ENCODE measurements at regions not wholly inside any gene's neighbourhood (a gene's known extent, or its start where the extent isn't known, plus 50 kb on each side); places are given as distances from the start of the nearest gene placed in this dataset.

- DNase-seq, result no peak
These were observed 175.8 kb downstream of the QDPR start for GRCh38 chr4:17336069-17336468.

- no peak for DNase-seq
These were observed 176.5 kb downstream of the QDPR start for GRCh38 chr4:17335371-17335770.

GRCh38 chr4:17332478-17332877, 179.4 kb downstream of the QDPR start:
- DNase-seq, result no peak

GRCh38 chr4:17329046-17329445, 182.8 kb downstream of the QDPR start:
- no peak for DNase-seq

- no peak for DNase-seq
These were observed 183.6 kb downstream of the QDPR start for GRCh38 chr4:17328141-17328815.

- no peak for DNase-seq
These were observed 184.3 kb downstream of the QDPR start for GRCh38 chr4:17327591-17327990.

- no peak for DNase-seq
These were observed 185.1 kb downstream of the QDPR start for GRCh38 chr4:17326756-17327155.

GRCh38 chr4:17325098-17325497, 186.8 kb downstream of the QDPR start:
- no peak for DNase-seq

GRCh38 chr4:17324386-17324830, 187.5 kb downstream of the QDPR start:
- DNase-seq, result peak; percentile 59

- DNase-seq, result no peak
These were observed 188.1 kb downstream of the QDPR start for GRCh38 chr4:17323554-17324385.

- no peak for DNase-seq
These were observed 189.4 kb downstream of the QDPR start for GRCh38 chr4:17322514-17322913.

- no peak for DNase-seq
These were observed 191.8 kb downstream of the QDPR start for GRCh38 chr4:17320046-17320445.

- DNase-seq, result no peak
These were observed 194.4 kb downstream of the QDPR start for GRCh38 chr4:17317526-17317925.

GRCh38 chr4:17316566-17316965, 195.3 kb downstream of the QDPR start:
- no peak for DNase-seq

GRCh38 chr4:17315459-17315858, 196.4 kb downstream of the QDPR start:
- no peak for DNase-seq

GRCh38 chr4:17313194-17313593, 198.7 kb downstream of the QDPR start:
- no peak for DNase-seq

- no peak for DNase-seq
These were observed 201.6 kb downstream of the QDPR start for GRCh38 chr4:17310269-17310652.

GRCh38 chr4:17309567-17310268, 202.2 kb downstream of the QDPR start:
- DNase-seq, result no peak

GRCh38 chr4:17301869-17302268, 210.0 kb downstream of the QDPR start:
- peak; percentile 12 for DNase-seq

GRCh38 chr4:17301266-17301665, 210.6 kb downstream of the QDPR start:
- DNase-seq, result no peak

- DNase-seq, result no peak
These were observed 214.7 kb downstream of the QDPR start for GRCh38 chr4:17296921-17297890.

- DNase-seq, result no peak
These were observed 218.0 kb downstream of the QDPR start for GRCh38 chr4:17293901-17294300.

GRCh38 chr4:17288151-17288550, 223.7 kb downstream of the QDPR start:
- DNase-seq, result no peak
